AG04449 (cell line): ENCODE measurements at regions not wholly inside any gene's neighbourhood (a gene's known extent, or its start where the extent isn't known, plus 50 kb on each side); places are given as distances from the start of the nearest gene placed in this dataset.

Experiments used
- CTCF ChIA-PET: fragments of 350-600 bp; formaldehyde crosslinking; extraction: SDS; loops from one replicate; lab custom pipeline; 2021; ENCODE audit warnings: antibody characterized with exemption; lab: Yijun Ruan, JAX
- POLR2A ChIA-PET: fragments of 400-600, 350-600 bp; formaldehyde crosslinking; extraction: SDS; loops from one replicate; lab custom pipeline; 2020; ENCODE audit warnings: antibody characterized with exemption, inconsistent platforms; lab: Yijun Ruan, JAX
- DNase-seq: peaks from one replicate; pipeline ENCODE4 v3.0.0-alpha.2; 2010; ENCODE audit warnings: low read depth, low spot score
- H3K4me3 ChIP-seq: 2 replicates; pipeline ENCODE4 v1.5.1; 2011; ENCODE audit warnings: low read depth, mild to moderate bottlenecking, control low read depth, low read length
- TF ChIP-seq, protein P1 (sequence below): IDR thresholded peaks from one replicate; pipeline ENCODE4 v1.5.1; 2011; ENCODE audit warnings: mild to moderate bottlenecking, moderate library complexity, low read length, control low read depth, inconsistent platforms; ENCODE audit not compliant: insufficient read depth; ENCODE audit errors: missing control alignments

GRCh38 chr9:19615036-19615624 lies 173.7 kb downstream of the SLC24A2 start:
- H3K4me3 ChIP-seq, result no peak overlapping the region
- TF ChIP-seq, protein P1, sequence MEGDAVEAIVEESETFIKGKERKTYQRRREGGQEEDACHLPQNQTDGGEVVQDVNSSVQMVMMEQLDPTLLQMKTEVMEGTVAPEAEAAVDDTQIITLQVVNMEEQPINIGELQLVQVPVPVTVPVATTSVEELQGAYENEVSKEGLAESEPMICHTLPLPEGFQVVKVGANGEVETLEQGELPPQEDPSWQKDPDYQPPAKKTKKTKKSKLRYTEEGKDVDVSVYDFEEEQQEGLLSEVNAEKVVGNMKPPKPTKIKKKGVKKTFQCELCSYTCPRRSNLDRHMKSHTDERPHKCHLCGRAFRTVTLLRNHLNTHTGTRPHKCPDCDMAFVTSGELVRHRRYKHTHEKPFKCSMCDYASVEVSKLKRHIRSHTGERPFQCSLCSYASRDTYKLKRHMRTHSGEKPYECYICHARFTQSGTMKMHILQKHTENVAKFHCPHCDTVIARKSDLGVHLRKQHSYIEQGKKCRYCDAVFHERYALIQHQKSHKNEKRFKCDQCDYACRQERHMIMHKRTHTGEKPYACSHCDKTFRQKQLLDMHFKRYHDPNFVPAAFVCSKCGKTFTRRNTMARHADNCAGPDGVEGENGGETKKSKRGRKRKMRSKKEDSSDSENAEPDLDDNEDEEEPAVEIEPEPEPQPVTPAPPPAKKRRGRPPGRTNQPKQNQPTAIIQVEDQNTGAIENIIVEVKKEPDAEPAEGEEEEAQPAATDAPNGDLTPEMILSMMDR, result no peak
- no peak for DNase-seq
- ChIA-PET POLR2A (no interaction called here), CTCF (no interaction called here)

GRCh38 chr9:19614294-19614693 lies 174.5 kb downstream of the SLC24A2 start:
- CTCF ChIA-PET, result no interaction called here
- DNase-seq, result no peak
- no peak overlapping the region for H3K4me3 ChIP-seq
- POLR2A ChIA-PET, result no interaction called here
- TF ChIP-seq, protein P1, result no peak

GRCh38 chr9:19600538-19600937 lies 188.3 kb downstream of the SLC24A2 start:
- DNase-seq, result no peak
- ChIA-PET CTCF (no interaction called here), POLR2A (no interaction called here)
- TF ChIP-seq, protein P1, result no peak
- no peak overlapping the region for H3K4me3 ChIP-seq

DNA sequence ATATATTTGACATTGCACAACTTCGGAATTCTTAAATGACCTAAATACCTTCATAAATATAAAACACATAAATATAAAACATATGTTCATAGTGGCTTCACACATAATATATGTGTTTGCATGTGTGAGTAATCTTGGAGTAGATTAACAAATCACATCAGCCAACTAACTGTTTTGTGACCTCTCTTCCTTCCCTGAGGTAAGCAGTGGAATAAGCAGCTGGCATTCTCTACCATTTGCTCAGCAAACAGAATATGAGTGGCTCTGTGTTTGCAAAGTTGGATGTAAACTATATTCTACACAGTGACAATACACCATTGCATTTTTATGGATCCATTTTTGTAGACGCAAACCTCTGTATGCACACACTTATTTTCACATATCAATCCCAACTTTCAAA lies 189.9 kb downstream of the ACER2 start:
- CTCF ChIA-PET, result no interaction called here
- TF ChIP-seq, protein P1, result no peak
- POLR2A ChIA-PET, result no interaction called here

GRCh38 chr9:19597176-19597575 lies 188.4 kb downstream of the ACER2 start:
- ChIA-PET CTCF (no interaction called here), POLR2A (no interaction called here)
- no peak overlapping the region for H3K4me3 ChIP-seq
- TF ChIP-seq, protein P1, result no peak
- no peak for DNase-seq

More for the DNA sequence above, 189.9 kb downstream of the ACER2 start:
- no peak overlapping the region for H3K4me3 ChIP-seq
- no peak for DNase-seq

GRCh38 chr9:19595003-19595402 lies 186.2 kb downstream of the ACER2 start:
- CTCF ChIA-PET, result no interaction called here
- no peak overlapping the region for H3K4me3 ChIP-seq
- DNase-seq, result no peak
- TF ChIP-seq, protein P1, result no peak
- POLR2A ChIA-PET, result no interaction called here
